SK-N-SH (cell line): ENCODE measurements at regions not wholly inside any gene's neighbourhood (a gene's known extent, or its start where the extent isn't known, plus 50 kb on each side); places are given as distances from the start of the nearest gene placed in this dataset.

Source experiments
- CHD2 ChIP-seq: fragments of 150-350 bp; IDR thresholded peaks from 2 replicates; pipeline ENCODE4 v1.6.1; 2018; ENCODE audit warnings: low read length; ENCODE audit not compliant: partially characterized antibody
- YY1 ChIP-seq: IDR thresholded peaks from 2 replicates; pipeline ENCODE4 v1.4.0; 2012; ENCODE audit warnings: low read depth, mild to moderate bottlenecking

DNA sequence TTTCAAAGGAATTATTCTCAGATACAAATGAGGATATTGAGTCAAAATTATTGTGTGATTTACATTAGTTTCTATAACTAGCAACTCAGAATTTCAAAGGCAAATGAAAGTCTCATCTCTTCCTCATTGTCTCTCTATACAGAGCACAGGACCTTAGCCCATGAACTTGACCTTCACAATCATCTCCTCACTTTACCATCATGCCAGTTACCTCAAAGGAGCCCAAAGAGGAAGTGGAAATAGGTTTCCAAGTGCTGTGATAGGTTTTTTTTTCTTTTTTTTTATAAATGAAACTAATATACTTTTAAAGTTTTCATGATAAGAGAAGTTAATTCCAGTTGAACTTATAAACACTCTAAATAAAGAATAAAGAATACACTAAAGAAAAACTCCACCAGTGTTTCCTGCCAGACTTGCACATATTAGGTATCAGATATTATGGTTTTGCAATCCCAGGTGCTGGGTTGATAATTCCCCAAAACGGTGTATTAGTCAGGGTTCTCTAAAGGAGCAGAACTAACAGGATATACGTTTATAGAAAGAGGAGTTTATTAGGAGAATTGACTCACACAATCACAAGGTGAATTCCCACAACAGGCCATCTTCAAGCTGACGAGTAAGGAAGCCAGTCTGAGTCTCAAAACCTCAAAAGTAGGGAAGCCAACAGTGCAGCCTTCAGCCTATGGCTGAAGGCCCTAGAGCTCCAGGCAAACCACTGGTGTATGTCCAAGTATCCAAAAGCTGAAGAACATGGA, 50.1 kb upstream of the ADAMTS16 start (continued):
- TF ChIP-seq CHD2 = no peak
- no peak for TF ChIP-seq YY1
